BLaER1 (cell line): ENCODE measurements at regions not wholly inside any gene's neighbourhood (a gene's known extent, or its start where the extent isn't known, plus 50 kb on each side); places are given as distances from the start of the nearest gene placed in this dataset.

Experiments used
- H3K27ac ChIP-seq: shearing (Covaris generic); formaldehyde crosslinking; 2 replicates; pipeline ENCODE4 v1.8.1; 2022
- H3K27me3 ChIP-seq: shearing (Covaris generic); formaldehyde crosslinking; 2 replicates; pipeline ENCODE4 v1.8.1; 2022
- H3K36me3 ChIP-seq: shearing (Covaris generic); formaldehyde crosslinking; 2 replicates; pipeline ENCODE4 v1.8.1; 2022
- H3K4me1 ChIP-seq: shearing (Covaris generic); formaldehyde crosslinking; 2 replicates; pipeline ENCODE4 v1.8.1; 2022
- H3K4me2 ChIP-seq: shearing (Covaris generic); formaldehyde crosslinking; 2 replicates; pipeline ENCODE4 v1.8.1; 2022
- H3K4me3 ChIP-seq: shearing (Covaris generic); formaldehyde crosslinking; 2 replicates; pipeline ENCODE4 v1.8.1; 2022
- H3K9ac ChIP-seq: shearing (Covaris generic); formaldehyde crosslinking; 2 replicates; pipeline ENCODE4 v1.8.1; 2022
- H3K9me3 ChIP-seq: shearing (Covaris generic); formaldehyde crosslinking; 2 replicates; pipeline ENCODE4 v1.8.1; 2022
- H4K20me1 ChIP-seq: shearing (Covaris generic); formaldehyde crosslinking; 2 replicates; pipeline ENCODE4 v1.8.1; 2022
- Cebpa-rat ChIP-seq: shearing (Covaris generic); IDR thresholded peaks from 2 replicates; pipeline ENCODE4 v1.8.1; 2022

- no peak overlapping the region for H3K4me2 ChIP-seq
- no peaks in the 10 kb centered on the region for H3K36me3 ChIP-seq
- H3K9me3 ChIP-seq, result no peaks in the 10 kb centered on the region
- H3K4me3 ChIP-seq, result no peak overlapping the region
- no peaks in the 10 kb centered on the region for H3K27me3 ChIP-seq
- TF ChIP-seq Cebpa-rat, result no peak
- no peak overlapping the region for H3K27ac ChIP-seq
- H4K20me1 ChIP-seq, result no peaks in the 10 kb centered on the region
- H3K9ac ChIP-seq, result no peak overlapping the region
- H3K4me1 ChIP-seq, result peaks cover 20% of the 10 kb centered on the region
These were observed 529.5 kb downstream of the ETS1 start for GRCh38 chr11:128057786-128058395.

- Histone ChIP-seq H3K9ac (no peak overlapping the region), H3K36me3 (no peaks in the 10 kb centered on the region), H3K9me3 (no peaks in the 10 kb centered on the region), H4K20me1 (no peaks in the 10 kb centered on the region), H3K4me3 (no peak overlapping the region), H3K27me3 (no peaks in the 10 kb centered on the region), H3K27ac (no peak overlapping the region), H3K4me2 (no peak overlapping the region), H3K4me1 (peaks cover 40% of the 10 kb centered on the region)
- TF ChIP-seq Cebpa-rat, result no peak
These were observed 531.7 kb downstream of the ETS1 start for GRCh38 chr11:128055576-128056217.

- Histone ChIP-seq H3K27me3 (no peaks in the 10 kb centered on the region), H3K4me3 (no peak overlapping the region), H3K4me2 (peak overlapping the region; percentile 65), H3K9ac (0 out of 2 replicates have a peak overlapping the region, but pooled peaks have one; percentile 30), H3K4me1 (peaks cover 40% of the 10 kb centered on the region), H3K9me3 (no peaks in the 10 kb centered on the region), H3K27ac (no peak overlapping the region), H4K20me1 (no peaks in the 10 kb centered on the region), H3K36me3 (no peaks in the 10 kb centered on the region)
- TF ChIP-seq Cebpa-rat, result no peak
These were observed 533.1 kb downstream of the ETS1 start for GRCh38 chr11:128053981-128054931.

GRCh38 chr11:128052912-128053641 is 534.3 kb downstream of the ETS1 start:
- TF ChIP-seq Cebpa-rat, result no peak
- Histone ChIP-seq H4K20me1 (no peaks in the 10 kb centered on the region), H3K27me3 (no peaks in the 10 kb centered on the region), H3K36me3 (no peaks in the 10 kb centered on the region), H3K9me3 (no peaks in the 10 kb centered on the region), H3K4me2 (peak overlapping the region; percentile 65), H3K4me1 (peaks cover 40% of the 10 kb centered on the region), H3K27ac (no peak overlapping the region), H3K4me3 (no peak overlapping the region), H3K9ac (no peak overlapping the region)

GRCh38 chr11:128048121-128048520 is 539.2 kb downstream of the ETS1 start:
- H3K4me1 ChIP-seq, result peaks cover 22% of the 10 kb centered on the region
- H3K4me3 ChIP-seq, result no peak overlapping the region
- no peak overlapping the region for H3K27ac ChIP-seq
- peaks cover 3% of the 10 kb centered on the region; the same call in 1 of the 2 replicates for H3K9me3 ChIP-seq
- H3K4me2 ChIP-seq, result no peak overlapping the region
- H4K20me1 ChIP-seq, result no peaks in the 10 kb centered on the region
- no peaks in the 10 kb centered on the region for H3K36me3 ChIP-seq
- H3K27me3 ChIP-seq, result no peaks in the 10 kb centered on the region
- no peak overlapping the region for H3K9ac ChIP-seq
- no peak for TF ChIP-seq Cebpa-rat

- no peaks in the 10 kb centered on the region for H4K20me1 ChIP-seq
- H3K9me3 ChIP-seq, result peaks cover 3% of the 10 kb centered on the region; the same call in 1 of the 2 replicates
- no peak for TF ChIP-seq Cebpa-rat
- H3K4me1 ChIP-seq, result peaks cover 17% of the 10 kb centered on the region
- no peak overlapping the region for H3K27ac ChIP-seq
- no peaks in the 10 kb centered on the region for H3K36me3 ChIP-seq
- no peak overlapping the region for H3K9ac ChIP-seq
- H3K4me3 ChIP-seq, result no peak overlapping the region
- H3K4me2 ChIP-seq, result no peak overlapping the region
- H3K27me3 ChIP-seq, result no peaks in the 10 kb centered on the region
These were observed 540.3 kb downstream of the ETS1 start for GRCh38 chr11:128047026-128047425.

- Histone ChIP-seq H3K4me2 (no peak overlapping the region), H3K9ac (no peak overlapping the region), H3K4me3 (no peak overlapping the region), H3K27ac (no peak overlapping the region), H3K4me1 (peaks cover 11% of the 10 kb centered on the region), H3K27me3 (no peaks in the 10 kb centered on the region), H3K36me3 (no peaks in the 10 kb centered on the region), H4K20me1 (no peaks in the 10 kb centered on the region), H3K9me3 (peaks cover 3% of the 10 kb centered on the region; the same call in 1 of the 2 replicates)
- TF ChIP-seq Cebpa-rat, result no peak
These were observed 541.1 kb downstream of the ETS1 start for GRCh38 chr11:128046213-128046612.

GRCh38 chr11:128045094-128045725 is 542.1 kb downstream of the ETS1 start:
- Histone ChIP-seq H3K9ac (no peak overlapping the region), H3K4me1 (peaks cover 16% of the 10 kb centered on the region), H3K36me3 (no peaks in the 10 kb centered on the region)

GRCh38 chr11:128042290-128042751 is 545.0 kb downstream of the ETS1 start:
- H4K20me1 ChIP-seq, result no peaks in the 10 kb centered on the region
- H3K4me2 ChIP-seq, result peak overlapping the region; percentile 53
- no peaks in the 10 kb centered on the region for H3K27me3 ChIP-seq
- peaks cover 32% of the 10 kb centered on the region for H3K4me1 ChIP-seq
- peaks cover 3% of the 10 kb centered on the region; the same call in 1 of the 2 replicates for H3K9me3 ChIP-seq
- no peaks in the 10 kb centered on the region for H3K36me3 ChIP-seq
- TF ChIP-seq Cebpa-rat, result no peak
- H3K9ac ChIP-seq, result no peak overlapping the region
- no peak overlapping the region for H3K27ac ChIP-seq
- H3K4me3 ChIP-seq, result no peak overlapping the region

More at GRCh38 chr11:128045094-128045725, 542.1 kb downstream of the ETS1 start:
- no peaks in the 10 kb centered on the region for H3K27me3 ChIP-seq
- no peak overlapping the region for H3K4me3 ChIP-seq
- no peak overlapping the region for H3K27ac ChIP-seq
- H3K9me3 ChIP-seq, result peaks cover 3% of the 10 kb centered on the region; the same call in 1 of the 2 replicates
- H3K4me2 ChIP-seq, result no peak overlapping the region
- H4K20me1 ChIP-seq, result no peaks in the 10 kb centered on the region
- TF ChIP-seq Cebpa-rat, result no peak
